IMR-90 (cell line): ENCODE measurements at regions not wholly inside any gene's neighbourhood (a gene's known extent, or its start where the extent isn't known, plus 50 kb on each side); places are given as distances from the start of the nearest gene placed in this dataset.

Experiments used
- ATAC-seq: fragments of 200-7000 bp; cut with Tn5 transposase; 2 replicates; pipeline ENCODE4 v1.9.1; 2020; ENCODE audit warnings: low read depth, mild to moderate bottlenecking, moderate library complexity
- BruUV-seq: library from RNA; stranded (reverse); fragments of 400-500 nt; replicated peaks from 2 replicates; lab custom pipeline; 2021; lab: Mats Ljungman, UMichigan
- CTCF ChIA-PET: fragments of 300-600 bp; formaldehyde crosslinking; extraction: SDS; loops from one replicate; lab custom pipeline; 2021; ENCODE audit warnings: antibody characterized with exemption; lab: Yijun Ruan, JAX
- POLR2A ChIA-PET: fragments of 300-600 bp; sonication (Branson Sonifier 250); formaldehyde crosslinking; loops from one replicate; lab custom pipeline; 2022; ENCODE audit warnings: antibody characterized with exemption; ENCODE audit not compliant: unreplicated experiment; lab: Charles Lee
- DNase-seq: peaks from one replicate; pipeline ENCODE4 v3.0.0; 2013
- H2AFZ ChIP-seq: replicated peaks from 2 replicates; pipeline ENCODE3; 2013; ENCODE audit warnings: low read length, mild to moderate bottlenecking; ENCODE audit not compliant: poor library complexity
- H2AK5ac ChIP-seq: 2 replicates; pipeline ENCODE4 v1.6.1; 2013; ENCODE audit warnings: low read depth, low read length, inconsistent platforms
- H2AK9ac ChIP-seq: replicated peaks from 2 replicates; pipeline ENCODE3; 2013; ENCODE audit warnings: mild to moderate bottlenecking, low read depth, low read length, moderate library complexity; ENCODE audit not compliant: poor library complexity
- H2BK120ac ChIP-seq: 2 replicates; pipeline ENCODE4 v1.6.1; 2013; ENCODE audit warnings: low read depth, low read length, inconsistent platforms
- H2BK15ac ChIP-seq: 3 replicates; pipeline ENCODE4 v1.6.1; 2013; ENCODE audit warnings: low read depth, low read length, inconsistent platforms
- H2BK20ac ChIP-seq: 2 replicates; pipeline ENCODE4 v1.6.1; 2013; ENCODE audit warnings: low read depth, mild to moderate bottlenecking, inconsistent platforms, low read length, moderate library complexity
- H2BK5ac ChIP-seq: 2 replicates; pipeline ENCODE4 v1.6.1; 2013; ENCODE audit warnings: mild to moderate bottlenecking, low read depth, low read length, inconsistent platforms; ENCODE audit not compliant: poor library complexity, severe bottlenecking
- H3K14ac ChIP-seq: replicated peaks from 2 replicates; pipeline ENCODE4 v1.6.1; 2013; ENCODE audit warnings: low read depth, low read length, inconsistent platforms
- H3K18ac ChIP-seq: 2 replicates; pipeline ENCODE4 v1.6.1; 2013; ENCODE audit warnings: low read depth, low read length, control low read depth
- H3K23ac ChIP-seq: 2 replicates; pipeline ENCODE4 v1.6.1; 2013; ENCODE audit warnings: low read depth, low read length, inconsistent platforms
- H3K27ac ChIP-seq: 2 replicates; pipeline ENCODE4 v1.5.1; 2013; ENCODE audit warnings: mild to moderate bottlenecking, control low read depth, low read length; ENCODE audit not compliant: insufficient read depth
- H3K27me3 ChIP-seq: 2 replicates; pipeline ENCODE4 v1.6.1; 2013; ENCODE audit warnings: low read length; ENCODE audit not compliant: control insufficient read depth, insufficient read depth
- H3K36me3 ChIP-seq: 2 replicates; pipeline ENCODE4 v1.6.1; 2013; ENCODE audit warnings: low read length, mixed read lengths; ENCODE audit not compliant: control insufficient read depth, insufficient read depth
- H3K4ac ChIP-seq: 2 replicates; pipeline ENCODE4 v1.6.1; 2013; ENCODE audit warnings: low read depth, low read length, inconsistent platforms
- H3K4me1 ChIP-seq: 2 replicates; pipeline ENCODE4 v1.6.1; 2013; ENCODE audit warnings: low read length, mixed read lengths; ENCODE audit not compliant: control insufficient read depth, insufficient read depth
- H3K4me2 ChIP-seq: 2 replicates; pipeline ENCODE4 v1.6.1; 2013; ENCODE audit warnings: low read depth, mild to moderate bottlenecking, control low read depth, low read length, moderate library complexity
- H3K4me3 ChIP-seq: 2 replicates; pipeline ENCODE4 v1.5.1; 2013; ENCODE audit warnings: low read depth, mild to moderate bottlenecking, control low read depth, low read length, moderate library complexity; ENCODE audit not compliant: insufficient read depth
- H3K56ac ChIP-seq: 2 replicates; pipeline ENCODE4 v1.6.1; 2013; ENCODE audit warnings: low read length, inconsistent platforms; ENCODE audit not compliant: insufficient read depth; ENCODE audit errors: extremely low read depth
- H3K79me1 ChIP-seq, 2 experiments: 2 replicates each; pipeline ENCODE4 v1.6.1; 2013; ENCODE audit warnings: low read length in 2 of 2, inconsistent platforms in 1 of 2, low read depth in 1 of 2
- H3K9ac ChIP-seq: 2 replicates; pipeline ENCODE4 v1.6.1; 2013; ENCODE audit warnings: low read depth, low read length, control low read depth
- H3K9me1 ChIP-seq: 2 replicates; pipeline ENCODE4 v1.6.1; 2013; ENCODE audit warnings: low read length, inconsistent platforms; ENCODE audit not compliant: insufficient read depth
- H3K9me3 ChIP-seq: 2 replicates; pipeline ENCODE4 v1.6.1; 2013; ENCODE audit warnings: low read length; ENCODE audit not compliant: control insufficient read depth, insufficient read depth
- H4K20me1 ChIP-seq: 2 replicates; pipeline ENCODE4 v1.6.1; 2013; ENCODE audit warnings: low read length, inconsistent platforms; ENCODE audit not compliant: insufficient read depth
- H4K5ac ChIP-seq: 2 replicates; pipeline ENCODE4 v1.6.1; 2013; ENCODE audit warnings: mild to moderate bottlenecking, low read depth, low read length, control low read depth
- H4K8ac ChIP-seq, 2 experiments: 2 replicates each; pipeline ENCODE4 v1.6.1; 2013; ENCODE audit warnings: low read depth in 2 of 2, low read length in 2 of 2, control low read depth in 1 of 2, inconsistent platforms in 1 of 2
- H4K91ac ChIP-seq: 2 replicates; pipeline ENCODE4 v1.6.1; 2013; ENCODE audit warnings: low read depth, low read length, inconsistent platforms; ENCODE audit not compliant: insufficient read depth
- BHLHE40 ChIP-seq: fragments of 150-350 bp; IDR thresholded peaks from 2 replicates; pipeline ENCODE4 v1.6.1; 2016; ENCODE audit warnings: mild to moderate bottlenecking, low read depth, low read length
- CEBPB ChIP-seq: IDR thresholded peaks from 2 replicates; pipeline ENCODE4 v1.6.1; 2012; ENCODE audit warnings: low read depth, low read length, improper control_type of control experiment
- CHD1 ChIP-seq: IDR thresholded peaks from 2 replicates; pipeline ENCODE4 v1.6.1; 2012; ENCODE audit warnings: low read depth, low read length, improper control_type of control experiment
- CTCF ChIP-seq: conservative IDR thresholded peaks from 2 replicates; pipeline ENCODE4 v1.5.1; 2012; ENCODE audit warnings: mild to moderate bottlenecking, low read depth, low read length, improper control_type of control experiment
- ELK1 ChIP-seq: fragments of 150-350 bp; IDR thresholded peaks from 2 replicates; pipeline ENCODE4 v1.6.1; 2016; ENCODE audit warnings: low read depth, mild to moderate bottlenecking, low read length, moderate library complexity, borderline replicate concordance
- FOS ChIP-seq: fragments of 150-350 bp; IDR thresholded peaks from 2 replicates; pipeline ENCODE4 v1.6.1; 2016; ENCODE audit warnings: low read depth, low read length
- MAFK ChIP-seq: IDR thresholded peaks from 2 replicates; pipeline ENCODE4 v1.6.1; 2012; ENCODE audit warnings: low read depth, low read length, improper control_type of control experiment
- MAZ ChIP-seq: IDR thresholded peaks from 2 replicates; pipeline ENCODE4 v1.6.1; 2012; ENCODE audit warnings: low read depth, mild to moderate bottlenecking, low read length, improper control_type of control experiment, moderate library complexity, borderline replicate concordance
- MXI1 ChIP-seq: IDR thresholded peaks from 2 replicates; pipeline ENCODE4 v1.6.1; 2012; ENCODE audit warnings: low read depth, mild to moderate bottlenecking, low read length, moderate library complexity, borderline replicate concordance
- NFE2L2 ChIP-seq: fragments of 150-350 bp; IDR thresholded peaks from 2 replicates; pipeline ENCODE4 v1.6.1; 2016; ENCODE audit warnings: low read depth, mild to moderate bottlenecking, low read length
- POLR2A ChIP-seq: IDR thresholded peaks from 2 replicates; pipeline ENCODE4 v1.6.1; 2012; ENCODE audit warnings: mild to moderate bottlenecking, low read depth, low read length
- RAD21 ChIP-seq: IDR thresholded peaks from 2 replicates; pipeline ENCODE4 v1.6.1; 2012; ENCODE audit warnings: low read length, improper control_type of control experiment
- RCOR1 ChIP-seq: IDR thresholded peaks from 2 replicates; pipeline ENCODE4 v1.6.1; 2012; ENCODE audit warnings: mild to moderate bottlenecking, low read length, improper control_type of control experiment; ENCODE audit not compliant: insufficient replicate concordance
- RFX5 ChIP-seq: IDR thresholded peaks from 2 replicates; pipeline ENCODE4 v1.8.0; 2012; ENCODE audit warnings: low read depth, mild to moderate bottlenecking, low read length, moderate library complexity
- SMC3 ChIP-seq: fragments of 150-350 bp; IDR thresholded peaks from 2 replicates; pipeline ENCODE4 v1.6.1; 2016; ENCODE audit warnings: low read depth, mild to moderate bottlenecking, antibody characterized with exemption, low read length, moderate library complexity
- USF2 ChIP-seq: fragments of 150-350 bp; IDR thresholded peaks from 2 replicates; pipeline ENCODE4 v1.6.1; 2017; ENCODE audit warnings: mild to moderate bottlenecking, antibody characterized with exemption, low read length, low read depth
- WGBS, 2 experiments: methylation state at CpG; one replicate each; pipeline versions ENCODE4 v1.1.5 to v1.1.7; 2013; ENCODE audit warnings: missing lambda C conversion rate in 2 of 2; ENCODE audit not compliant: insufficient read length in 1 of 2; ENCODE audit errors: extremely low coverage in 2 of 2; 5-methylcytosine and 5-hydroxymethylcytosine counted together
- dilution Hi-C: fragments of 300-500 bp; cut with HindIII; formaldehyde crosslinking; loops from one replicate; pipeline ENCODE4 v1.14.3; 2018; ENCODE audit warnings: low sequenced_read_pairs; ENCODE audit not compliant: unreplicated experiment
- in situ Hi-C: fragments of 300-500 bp; cut with MboI; formaldehyde crosslinking; loops from 3 replicates; pipeline ENCODE4 v1.14.3; 2019; ENCODE audit warnings: low sequenced_read_pairs, inconsistent platforms, mixed read lengths
- intact Hi-C: fragments of 100-400 bp; cut with micrococcal nuclease; formaldehyde crosslinking; loops from 2 replicates; pipeline ENCODE4 v1.10.0; 2022

- Histone ChIP-seq H3K23ac (no peak overlapping the region), H3K9me3 (no peaks in the 10 kb centered on the region), H3K79me1 (no peaks in the 10 kb centered on the region), H4K20me1 (no peaks in the 10 kb centered on the region), H2BK120ac (no peak overlapping the region), H3K27me3 (no peaks in the 10 kb centered on the region), H3K4ac (no peak overlapping the region), H4K8ac (no peak overlapping the region), H3K4me3 (no peak overlapping the region), H3K18ac (no peak overlapping the region), H2BK15ac (no peak overlapping the region), H3K4me2 (no peak overlapping the region), H2AFZ (no peak overlapping the region), H2AK5ac (no peak overlapping the region), H3K9me1 (no peaks in the 10 kb centered on the region), H3K36me3 (no peaks in the 10 kb centered on the region), H2BK5ac (no peak overlapping the region), H3K27ac (no peak overlapping the region), H4K91ac (no peak overlapping the region), H3K56ac (no peak overlapping the region), H3K14ac (no peak overlapping the region), H2AK9ac (no peak overlapping the region), H3K9ac (no peak overlapping the region), H2BK20ac (no peak overlapping the region), H4K5ac (no peak overlapping the region), H3K4me1 (peaks cover 4% of the 10 kb centered on the region)
- no TSS peak for BruUV-seq
- in situ Hi-C loops = no loop called here
- intact Hi-C loops = no loop called here
- ChIA-PET POLR2A (no interaction called here), CTCF (no interaction called here)
- DNase-seq = peak; percentile 22
- no peak for ATAC-seq
- no CpG with 5 or more reads among the region's 5 CpGs for WGBS, 2 experiments
- dilution Hi-C loops = no loop called here
- TF ChIP-seq CHD1 (no peak), CEBPB (no peak), FOS (no peak), CTCF (no peak), ELK1 (no peak), RFX5 (no peak), SMC3 (no peak), POLR2A (no peak), MAFK (no peak), NFE2L2 (no peak), MXI1 (no peak), USF2 (no peak), RCOR1 (no peak), RAD21 (no peak), BHLHE40 (no peak), MAZ (no peak)
Measured at GRCh38 chr7:106552645-106553445, 108.1 kb downstream of the CCDC71L start.
